HEK293T (cell line): ENCODE measurements at regions not wholly inside any gene's neighbourhood (a gene's known extent, or its start where the extent isn't known, plus 50 kb on each side); places are given as distances from the start of the nearest gene placed in this dataset.

Experiments used
- CTCF ChIA-PET: fragments of 350-600 bp; formaldehyde crosslinking; extraction: SDS; loops from one replicate; lab custom pipeline; 2021; ENCODE audit warnings: antibody characterized with exemption, inconsistent platforms; lab: Yijun Ruan, JAX
- POLR2A ChIA-PET: fragments of 350-600 bp; formaldehyde crosslinking; extraction: SDS; loops from one replicate; lab custom pipeline; 2020; ENCODE audit warnings: antibody characterized with exemption, inconsistent platforms; lab: Yijun Ruan, JAX
- DNase-seq: peaks from one replicate; pipeline ENCODE4 v3.0.0; 2012; ENCODE audit warnings: mixed read lengths; ENCODE audit errors: extremely low spot score
- ARNT ChIP-seq: fragments of 450-650 bp; IDR thresholded peaks from 2 replicates; pipeline ENCODE4 v1.6.1; 2017; ENCODE audit warnings: mild to moderate bottlenecking
- BHLHE40 ChIP-seq: fragments of 450-650 bp; IDR thresholded peaks from 2 replicates; pipeline ENCODE4 v1.6.1; 2016; ENCODE audit warnings: mild to moderate bottlenecking, moderate library complexity, borderline replicate concordance
- CTBP1 ChIP-seq: fragments of 450-650 bp; IDR thresholded peaks from 2 replicates; pipeline ENCODE4 v1.6.1; 2016; ENCODE audit warnings: borderline replicate concordance
- ELF4 ChIP-seq: fragments of 450-650 bp; IDR thresholded peaks from 2 replicates; pipeline ENCODE4 v1.6.1; 2017; ENCODE audit warnings: antibody characterized with exemption
- FOXA1 ChIP-seq: fragments of 450-650 bp; IDR thresholded peaks from 2 replicates; pipeline ENCODE4 v1.6.1; 2016; ENCODE audit warnings: mild to moderate bottlenecking
- FOXK2 ChIP-seq: fragments of 450-650 bp; IDR thresholded peaks from 2 replicates; pipeline ENCODE4 v1.6.1; 2016; ENCODE audit warnings: mild to moderate bottlenecking
- FOXM1 ChIP-seq: fragments of 450-650 bp; IDR thresholded peaks from 2 replicates; pipeline ENCODE4 v1.6.1; 2017; ENCODE audit warnings: mild to moderate bottlenecking, borderline replicate concordance
- HDGF ChIP-seq: fragments of 450-650 bp; IDR thresholded peaks from 2 replicates; pipeline ENCODE4 v1.6.1; 2017; ENCODE audit warnings: antibody characterized with exemption, borderline replicate concordance
- L3MBTL2 ChIP-seq: fragments of 450-650 bp; conservative IDR thresholded peaks from 2 replicates; pipeline ENCODE4 v1.6.1; 2016; ENCODE audit warnings: mild to moderate bottlenecking
- LEF1 ChIP-seq: fragments of 450-650 bp; IDR thresholded peaks from 2 replicates; pipeline ENCODE4 v1.6.1; 2017; ENCODE audit warnings: mild to moderate bottlenecking, borderline replicate concordance
- NFRKB ChIP-seq: fragments of 450-650 bp; IDR thresholded peaks from 2 replicates; pipeline ENCODE4 v1.6.1; 2016; ENCODE audit warnings: mild to moderate bottlenecking, moderate library complexity
- SP1 ChIP-seq: fragments of 450-650 bp; IDR thresholded peaks from 2 replicates; pipeline ENCODE4 v1.6.1; 2017
- SUZ12 ChIP-seq: fragments of 450-650 bp; IDR thresholded peaks from 2 replicates; pipeline ENCODE4 v1.6.1; 2016; ENCODE audit warnings: mild to moderate bottlenecking
- TARDBP ChIP-seq: fragments of 450-650 bp; IDR thresholded peaks from 2 replicates; pipeline ENCODE4 v1.6.1; 2016
- ZNF384 ChIP-seq: fragments of 450-650 bp; IDR thresholded peaks from 2 replicates; pipeline ENCODE4 v1.6.1; 2016
- TF ChIP-seq, protein P1 (sequence below): fragments of 450-650 bp; IDR thresholded peaks from 2 replicates; pipeline ENCODE4 v1.6.1; 2016

DNA sequence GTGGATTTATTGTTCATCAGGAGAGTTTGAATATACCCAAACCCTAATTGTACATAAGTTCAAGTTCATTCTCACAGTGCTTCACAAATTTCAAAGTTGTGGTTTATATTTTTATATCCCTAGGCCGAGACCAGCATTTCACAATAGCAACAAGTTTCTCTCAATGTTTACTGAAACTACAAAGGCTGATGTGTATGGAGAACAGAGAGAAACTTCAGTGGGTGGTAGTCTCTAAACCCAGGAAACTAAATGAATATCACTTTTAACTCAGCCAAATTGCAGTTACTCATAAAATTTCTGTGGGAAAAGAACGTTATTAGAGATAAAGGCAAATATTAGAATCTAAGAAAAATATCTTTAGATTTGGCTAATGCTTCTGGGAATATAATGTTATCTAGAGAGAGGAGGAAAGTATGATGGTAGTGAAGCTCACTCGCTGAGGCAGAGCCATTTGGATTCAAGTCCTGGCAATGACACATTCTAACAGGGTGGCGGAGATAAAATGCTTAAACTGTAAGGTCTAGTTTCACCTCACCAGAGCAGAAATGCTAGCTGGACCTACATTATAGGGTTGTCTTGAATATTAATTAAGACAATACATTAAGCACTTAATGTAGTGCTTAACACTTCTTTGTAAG is 514.8 kb downstream of the EPHA3 start:
- DNase-seq, result no peak
- CTCF ChIA-PET, result no interaction called here
- POLR2A ChIA-PET, result no interaction called here
- no peak for TF ChIP-seq FOXM1
- TF ChIP-seq L3MBTL2, result no peak
- no peak for TF ChIP-seq SUZ12
- TF ChIP-seq HDGF, result no peak
- no peak for TF ChIP-seq ARNT
- TF ChIP-seq LEF1, result no peak
- TF ChIP-seq ZNF384, result no peak
- no peak for TF ChIP-seq FOXK2
- TF ChIP-seq, protein P1, sequence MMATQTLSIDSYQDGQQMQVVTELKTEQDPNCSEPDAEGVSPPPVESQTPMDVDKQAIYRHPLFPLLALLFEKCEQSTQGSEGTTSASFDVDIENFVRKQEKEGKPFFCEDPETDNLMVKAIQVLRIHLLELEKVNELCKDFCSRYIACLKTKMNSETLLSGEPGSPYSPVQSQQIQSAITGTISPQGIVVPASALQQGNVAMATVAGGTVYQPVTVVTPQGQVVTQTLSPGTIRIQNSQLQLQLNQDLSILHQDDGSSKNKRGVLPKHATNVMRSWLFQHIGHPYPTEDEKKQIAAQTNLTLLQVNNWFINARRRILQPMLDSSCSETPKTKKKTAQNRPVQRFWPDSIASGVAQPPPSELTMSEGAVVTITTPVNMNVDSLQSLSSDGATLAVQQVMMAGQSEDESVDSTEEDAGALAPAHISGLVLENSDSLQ, result no peak
- TF ChIP-seq SP1, result no peak
- TF ChIP-seq BHLHE40, result no peak
- no peak for TF ChIP-seq CTBP1
- no peak for TF ChIP-seq FOXA1
- no peak for TF ChIP-seq ELF4

DNA sequence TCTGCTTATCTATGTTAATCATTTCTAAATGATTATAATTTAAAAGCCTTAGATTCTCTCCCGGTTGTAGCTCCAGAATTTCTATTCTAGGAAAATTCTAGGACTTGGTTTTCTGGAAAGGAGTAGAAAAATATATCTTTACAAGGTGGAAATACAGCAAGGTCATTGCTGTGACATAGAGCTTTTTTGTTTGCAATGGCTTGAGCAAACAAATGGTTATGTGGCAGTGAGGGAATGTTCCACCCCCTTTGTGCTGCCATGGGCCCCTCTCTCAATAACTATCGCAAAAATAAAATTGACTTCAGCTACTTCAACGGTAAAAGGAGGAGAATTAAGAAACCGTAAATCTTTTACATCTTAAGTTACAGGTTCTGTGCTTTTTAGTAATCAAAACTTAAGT is 517.1 kb downstream of the EPHA3 start:
- TF ChIP-seq FOXA1 (no peak), BHLHE40 (no peak), ELF4 (no peak), L3MBTL2 (no peak), ZNF384 (no peak), TARDBP (no peak), HDGF (no peak), FOXK2 (no peak), ARNT (no peak), SP1 (no peak), CTBP1 (no peak), LEF1 (no peak), SUZ12 (no peak), NFRKB (no peak), FOXM1 (no peak)
- TF ChIP-seq, protein P1, result no peak
- DNase-seq, result no peak
- ChIA-PET POLR2A (no interaction called here), CTCF (no interaction called here)

DNA sequence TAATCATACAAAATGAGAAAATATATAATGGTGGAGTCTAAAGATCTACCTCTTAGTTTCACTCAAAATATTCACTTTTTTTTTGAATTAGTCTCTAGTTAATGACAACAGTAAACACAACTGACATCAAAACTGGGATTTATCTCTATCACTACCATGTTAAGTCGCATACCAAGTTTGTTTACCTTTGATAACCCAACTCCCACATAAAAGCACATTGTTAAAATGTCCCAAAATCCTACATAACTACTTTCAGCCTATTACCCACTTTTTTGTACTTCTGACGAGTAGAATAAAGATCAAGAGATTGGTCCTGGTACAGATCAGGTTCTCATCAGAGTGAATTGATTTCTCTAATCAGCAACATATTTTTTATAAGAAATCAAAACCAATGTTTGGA is 518.5 kb downstream of the EPHA3 start:
- CTCF ChIA-PET, result no interaction called here
- POLR2A ChIA-PET, result no interaction called here

DNA sequence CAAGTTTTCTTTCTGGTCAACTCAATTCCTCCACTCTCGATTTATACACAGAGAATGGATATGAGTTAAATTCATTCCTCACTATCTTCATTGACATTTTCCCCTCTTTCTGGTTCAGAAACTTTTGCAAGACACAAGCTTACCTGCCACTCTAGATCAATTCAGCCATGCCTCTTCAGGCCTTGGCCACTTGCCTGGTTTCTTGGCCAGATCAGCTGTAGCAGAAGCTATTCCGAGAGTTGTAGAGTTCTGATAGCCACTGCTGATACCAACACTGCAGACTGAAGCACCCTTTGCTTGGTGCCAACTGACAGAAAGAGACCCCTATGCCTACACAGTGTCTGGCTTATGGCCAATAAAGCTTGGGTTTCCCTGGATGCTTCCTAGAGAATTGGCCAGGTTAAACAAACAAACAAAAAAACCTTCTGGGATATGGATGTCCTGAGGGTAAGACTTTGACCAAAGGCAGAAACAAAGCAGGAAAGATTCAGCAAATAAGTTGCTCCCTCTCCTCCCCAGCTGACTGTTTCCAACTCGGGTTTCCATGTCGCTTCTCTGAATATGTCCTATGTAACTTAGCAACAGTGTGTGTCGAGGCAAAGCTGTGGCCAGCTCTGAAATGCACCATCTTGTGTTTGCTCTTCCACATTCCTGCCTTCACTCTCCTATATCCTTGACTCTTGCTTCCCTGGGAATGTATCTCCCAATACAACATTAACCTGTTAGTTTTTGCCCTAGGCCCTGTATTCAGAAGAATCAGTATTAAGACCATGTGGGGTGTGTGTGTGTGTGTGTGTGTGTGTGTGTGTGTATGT is 521.6 kb downstream of the EPHA3 start:
- CTCF ChIA-PET, result no interaction called here
- POLR2A ChIA-PET, result no interaction called here
- TF ChIP-seq FOXA1 (no peak), CTBP1 (no peak), FOXK2 (no peak), NFRKB (no peak), ZNF384 (no peak), BHLHE40 (no peak), HDGF (no peak)
- TF ChIP-seq, protein P1, result no peak
- no peak for DNase-seq

More for the DNA sequence above, 518.5 kb downstream of the EPHA3 start:
- TF ChIP-seq TARDBP (no peak), CTBP1 (no peak), BHLHE40 (no peak), ARNT (no peak), L3MBTL2 (no peak), FOXM1 (no peak), ELF4 (no peak), HDGF (no peak), NFRKB (no peak), SUZ12 (no peak), FOXK2 (no peak), SP1 (no peak), LEF1 (no peak), ZNF384 (no peak)
- DNase-seq, result no peak

DNA sequence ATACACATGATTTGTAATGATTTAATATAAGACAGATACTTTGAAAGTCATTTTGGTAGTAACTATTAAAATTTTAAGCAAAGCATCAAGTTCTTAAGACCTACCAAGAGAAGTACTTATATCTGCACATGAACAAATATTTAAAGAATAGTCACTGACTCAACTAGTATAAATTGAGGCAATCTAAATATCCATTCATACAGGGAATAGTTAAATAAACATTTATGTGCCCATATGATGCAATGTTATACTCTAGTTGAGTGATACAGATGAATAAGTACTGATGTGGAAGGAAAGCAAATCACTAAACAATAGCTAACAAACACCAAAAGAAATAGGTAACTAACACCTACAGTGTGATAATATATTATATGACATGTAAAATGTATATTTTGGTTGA is 527.7 kb downstream of the EPHA3 start:
- ChIA-PET CTCF (no interaction called here), POLR2A (no interaction called here)
- TF ChIP-seq ARNT (no peak), SP1 (no peak), FOXA1 (no peak), HDGF (no peak), SUZ12 (no peak), L3MBTL2 (no peak), ELF4 (no peak), ZNF384 (no peak), BHLHE40 (no peak), FOXK2 (no peak), LEF1 (no peak), CTBP1 (no peak), FOXM1 (no peak), NFRKB (no peak), TARDBP (no peak)
- TF ChIP-seq, protein P1, result no peak
- DNase-seq, result no peak
